ENCODE measurements at regions not wholly inside any gene's neighbourhood (a gene's known extent, or its start where the extent isn't known, plus 50 kb on each side); places are given as distances from the start of the nearest gene placed in this dataset.
"Not testable (repeated sequence)": the region's sequence is repeated elsewhere in the genome, so short reads cannot be mapped to it uniquely, and the experiment has no call there.

DNA sequence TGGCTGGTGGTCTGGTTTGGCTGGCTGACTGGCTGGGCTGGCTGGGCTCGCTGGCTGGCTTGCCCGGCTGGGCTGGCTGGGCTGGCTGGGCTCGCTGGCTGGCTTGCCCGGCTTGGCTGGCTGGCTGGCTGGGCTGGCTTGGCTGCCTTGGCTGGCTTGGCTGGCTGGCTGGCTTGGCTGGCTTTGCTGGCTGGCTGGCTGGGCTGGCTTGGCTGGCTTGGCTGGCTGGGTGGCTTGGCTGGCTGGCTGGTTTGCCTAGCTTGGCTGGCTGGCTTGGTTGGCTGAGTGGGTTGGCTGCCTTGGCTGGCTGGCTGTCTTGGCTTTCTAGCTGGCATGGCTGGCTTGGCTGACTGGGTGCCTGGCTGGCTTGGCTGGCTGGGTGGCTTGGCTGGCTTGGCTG, 245.1 kb upstream of the POTEB2 start:
- TF ChIP-seq CHD2 (IDR thresholded peaks at IDR 0.05; ENCODE audit: borderline replicate concordance, low read depth, low read length); NBN (IDR thresholded peaks at IDR 0.05); TCF7 (IDR thresholded peaks at IDR 0.05; ENCODE audit: borderline replicate concordance); FOXK2 (IDR thresholded peaks at IDR 0.05); EZH2 (IDR thresholded peaks at IDR 0.05; ENCODE audit: borderline replicate concordance, control insufficient read depth, low read depth, low read length); JUND (IDR thresholded peaks at IDR 0.05; ENCODE audit: low read depth, low read length): not testable (repeated sequence)
- TF ChIP-seq, protein P1, sequence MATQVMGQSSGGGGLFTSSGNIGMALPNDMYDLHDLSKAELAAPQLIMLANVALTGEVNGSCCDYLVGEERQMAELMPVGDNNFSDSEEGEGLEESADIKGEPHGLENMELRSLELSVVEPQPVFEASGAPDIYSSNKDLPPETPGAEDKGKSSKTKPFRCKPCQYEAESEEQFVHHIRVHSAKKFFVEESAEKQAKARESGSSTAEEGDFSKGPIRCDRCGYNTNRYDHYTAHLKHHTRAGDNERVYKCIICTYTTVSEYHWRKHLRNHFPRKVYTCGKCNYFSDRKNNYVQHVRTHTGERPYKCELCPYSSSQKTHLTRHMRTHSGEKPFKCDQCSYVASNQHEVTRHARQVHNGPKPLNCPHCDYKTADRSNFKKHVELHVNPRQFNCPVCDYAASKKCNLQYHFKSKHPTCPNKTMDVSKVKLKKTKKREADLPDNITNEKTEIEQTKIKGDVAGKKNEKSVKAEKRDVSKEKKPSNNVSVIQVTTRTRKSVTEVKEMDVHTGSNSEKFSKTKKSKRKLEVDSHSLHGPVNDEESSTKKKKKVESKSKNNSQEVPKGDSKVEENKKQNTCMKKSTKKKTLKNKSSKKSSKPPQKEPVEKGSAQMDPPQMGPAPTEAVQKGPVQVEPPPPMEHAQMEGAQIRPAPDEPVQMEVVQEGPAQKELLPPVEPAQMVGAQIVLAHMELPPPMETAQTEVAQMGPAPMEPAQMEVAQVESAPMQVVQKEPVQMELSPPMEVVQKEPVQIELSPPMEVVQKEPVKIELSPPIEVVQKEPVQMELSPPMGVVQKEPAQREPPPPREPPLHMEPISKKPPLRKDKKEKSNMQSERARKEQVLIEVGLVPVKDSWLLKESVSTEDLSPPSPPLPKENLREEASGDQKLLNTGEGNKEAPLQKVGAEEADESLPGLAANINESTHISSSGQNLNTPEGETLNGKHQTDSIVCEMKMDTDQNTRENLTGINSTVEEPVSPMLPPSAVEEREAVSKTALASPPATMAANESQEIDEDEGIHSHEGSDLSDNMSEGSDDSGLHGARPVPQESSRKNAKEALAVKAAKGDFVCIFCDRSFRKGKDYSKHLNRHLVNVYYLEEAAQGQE (IDR thresholded peaks at IDR 0.05; ENCODE audit: low read depth, low read length): not testable (repeated sequence)
